NB4 (cell line): ENCODE measurements at regions not wholly inside any gene's neighbourhood (a gene's known extent, or its start where the extent isn't known, plus 50 kb on each side); places are given as distances from the start of the nearest gene placed in this dataset.

ENCODE experiments used
- CTCF ChIP-seq: IDR thresholded peaks from one replicate; pipeline ENCODE4 v1.5.1; 2012; ENCODE audit warnings: low read depth, low read length
- MAX ChIP-seq: IDR thresholded peaks from 2 replicates; pipeline ENCODE4 v1.6.1; 2011; ENCODE audit warnings: low read depth, low read length
- MYC ChIP-seq: IDR thresholded peaks from 2 replicates; pipeline ENCODE4 v1.6.1; 2011; ENCODE audit warnings: low read depth, low read length
- POLR2A ChIP-seq: IDR thresholded peaks from 2 replicates; pipeline ENCODE4 v1.6.1; 2011; ENCODE audit warnings: mild to moderate bottlenecking; ENCODE audit not compliant: insufficient read length; ENCODE audit errors: extremely low read depth

GRCh38 chr7:24200407-24200966 is 83.5 kb upstream of the NPY start:
- no peak for TF ChIP-seq CTCF
- TF ChIP-seq POLR2A, result no peak
- no peak for TF ChIP-seq MYC
- TF ChIP-seq MAX, result no peak
